GM23338 (cell line): ENCODE measurements at regions not wholly inside any gene's neighbourhood (a gene's known extent, or its start where the extent isn't known, plus 50 kb on each side); places are given as distances from the start of the nearest gene placed in this dataset.

ENCODE experiments used
- CTCF ChIP-seq, 2 experiments: fragments of 200-600 bp in 1 of 2; sonication (generic) in 1 of 2; conservative IDR thresholded peaks; 2 replicates each; pipeline versions ENCODE4 v1.5.1 to v1.6.1; 2016 to 2017; ENCODE audit warnings: antibody characterized with exemption in 2 of 2, low read depth in 2 of 2, mild to moderate bottlenecking in 2 of 2, moderate library complexity in 1 of 2
- POLR2AphosphoS5 ChIP-seq: IDR thresholded peaks from 2 replicates; pipeline ENCODE4 v1.6.1; 2016; ENCODE audit warnings: antibody characterized with exemption, low read depth
- REST ChIP-seq: IDR thresholded peaks from one replicate; pipeline ENCODE4 v1.6.1; 2018; ENCODE audit warnings: antibody characterized with exemption; ENCODE audit not compliant: unreplicated experiment
- ZNF462 ChIP-seq: fragments of 250-450 bp; sonication (Bioruptor Pico); IDR thresholded peaks from 2 replicates; pipeline ENCODE4 v1.5.0; 2020; ENCODE audit warnings: mild to moderate bottlenecking, moderate library complexity

GRCh38 chr2:16154061-16154460 is 213.7 kb downstream of the MYCN start:
- TF ChIP-seq CTCF (conservative IDR thresholded peaks at IDR 0.05; ENCODE audit: low read depth in 2 of 2), result no peak
- no peak for TF ChIP-seq REST
- no peak for TF ChIP-seq POLR2AphosphoS5
- TF ChIP-seq ZNF462 (CRISPR knock-in tag), result no peak
